Kidney (tissue), 13 donors: ENCODE measurements at regions not wholly inside any gene's neighbourhood (a gene's known extent, or its start where the extent isn't known, plus 50 kb on each side); places are given as distances from the start of the nearest gene placed in this dataset.

Experiments
- DNase-seq, 5 donors: peaks; one replicate each; pipeline ENCODE4 v3.0.0-alpha.2; 2013 to 2020
- FAIRE-seq: peaks from 2 replicates; lab custom pipeline; 2012; peaks lifted over from hg19 to GRCh38; lab: Jason Lieb, UNC
- H3K27ac ChIP-seq, 2 donors: one replicate each; pipeline ENCODE4 v1.7.0; 2013; ENCODE audit warnings: low read depth in 2 of 2, low read length in 2 of 2, inconsistent platforms in 1 of 2
- H3K27me3 ChIP-seq: one replicate; pipeline ENCODE4 v1.7.1; 2013; ENCODE audit warnings: low read length, inconsistent platforms; ENCODE audit not compliant: control insufficient read depth, insufficient read depth
- H3K36me3 ChIP-seq, 3 donors: one replicate each; pipeline versions ENCODE4 v1.7.0 to v1.7.1; 2013; ENCODE audit warnings: low read length in 3 of 3, control low read depth in 1 of 3, inconsistent platforms in 1 of 3; ENCODE audit not compliant: insufficient read depth in 3 of 3, control insufficient read depth in 2 of 3
- H3K4me1 ChIP-seq, 3 donors: one replicate each; pipeline versions ENCODE4 v1.7.0 to v1.7.1; 2013; ENCODE audit warnings: low read length in 3 of 3, inconsistent platforms in 1 of 3, low read depth in 1 of 3; ENCODE audit not compliant: control insufficient read depth in 2 of 3, insufficient read depth in 2 of 3
- H3K4me3 ChIP-seq, 3 donors: one replicate each; pipeline versions ENCODE4 v1.7.0 to v1.8.1; 2013; ENCODE audit warnings: low read length in 3 of 3, control low read depth in 1 of 3, inconsistent platforms in 1 of 3
- H3K9ac ChIP-seq, 3 donors: one replicate each; pipeline versions ENCODE4 v1.7.0 to v1.7.1; 2013; ENCODE audit warnings: low read length in 3 of 3, control low read depth in 1 of 3, inconsistent platforms in 1 of 3
- H3K9me3 ChIP-seq, 3 donors: one replicate each; pipeline versions ENCODE4 v1.7.0 to v1.7.1; 2013; ENCODE audit warnings: low read length in 3 of 3, control low read depth in 1 of 3, inconsistent platforms in 1 of 3; ENCODE audit not compliant: control insufficient read depth in 2 of 3, insufficient read depth in 1 of 3
- intact Hi-C: fragments of 100-400 bp; cut with DNase I; formaldehyde crosslinking; loops from one replicate; pipeline ENCODE4 v1.11.1; 2022
- TF ChIP-seq, protein P1 (sequence below): IDR thresholded peaks from 3 replicates; pipeline ENCODE4 v1.5.1; 2012; ENCODE audit warnings: mild to moderate bottlenecking, moderate library complexity, borderline replicate concordance; ENCODE audit not compliant: insufficient read depth; ENCODE audit errors: extremely low read depth
- donor health status: control.
- donor health status: control.
- donor health status: control.
- donor health status: control.
- donor health status: control.
- donor health status: DM: yes; HTN: yes; CAD: no.
- donor health status: Normal renal cell carcinoma (clear cell type).

DNA sequence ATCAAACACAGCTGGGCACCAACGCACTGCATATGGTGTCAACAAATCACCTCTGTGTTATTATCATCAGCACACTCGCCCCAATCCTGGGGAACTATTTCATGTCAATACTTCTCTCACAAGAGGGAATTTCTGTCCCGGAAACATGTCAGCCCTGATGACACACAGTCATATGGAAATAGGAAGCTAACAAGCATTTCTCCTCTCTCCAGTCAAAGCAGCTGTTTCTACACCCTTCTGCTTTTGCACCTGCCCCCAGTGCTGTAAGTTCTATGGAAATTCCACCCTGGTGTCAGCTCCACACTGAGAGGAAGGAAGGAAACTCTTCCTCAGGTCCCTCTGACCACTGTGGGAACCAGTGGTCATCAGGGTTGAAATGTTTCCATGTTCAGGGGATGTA lies 447.6 kb upstream of the ID2 start:
- DNase-seq (peak in 1 of 5 donors; percentile 15), FAIRE-seq (no peak)
- H3K4me1 ChIP-seq = peaks cover 8 to 12% (median 10%) of the 10 kb centered on the region in 3 donors
- H3K4me3 ChIP-seq = no peak overlapping the region
- H3K36me3 ChIP-seq = no peaks in the 10 kb centered on the region
- no peak overlapping the region for H3K9ac ChIP-seq
- no peaks in the 10 kb centered on the region for H3K27me3 ChIP-seq
- H3K27ac ChIP-seq = no peak overlapping the region
- intact Hi-C loops = no loop called here
- TF ChIP-seq, protein P1, sequence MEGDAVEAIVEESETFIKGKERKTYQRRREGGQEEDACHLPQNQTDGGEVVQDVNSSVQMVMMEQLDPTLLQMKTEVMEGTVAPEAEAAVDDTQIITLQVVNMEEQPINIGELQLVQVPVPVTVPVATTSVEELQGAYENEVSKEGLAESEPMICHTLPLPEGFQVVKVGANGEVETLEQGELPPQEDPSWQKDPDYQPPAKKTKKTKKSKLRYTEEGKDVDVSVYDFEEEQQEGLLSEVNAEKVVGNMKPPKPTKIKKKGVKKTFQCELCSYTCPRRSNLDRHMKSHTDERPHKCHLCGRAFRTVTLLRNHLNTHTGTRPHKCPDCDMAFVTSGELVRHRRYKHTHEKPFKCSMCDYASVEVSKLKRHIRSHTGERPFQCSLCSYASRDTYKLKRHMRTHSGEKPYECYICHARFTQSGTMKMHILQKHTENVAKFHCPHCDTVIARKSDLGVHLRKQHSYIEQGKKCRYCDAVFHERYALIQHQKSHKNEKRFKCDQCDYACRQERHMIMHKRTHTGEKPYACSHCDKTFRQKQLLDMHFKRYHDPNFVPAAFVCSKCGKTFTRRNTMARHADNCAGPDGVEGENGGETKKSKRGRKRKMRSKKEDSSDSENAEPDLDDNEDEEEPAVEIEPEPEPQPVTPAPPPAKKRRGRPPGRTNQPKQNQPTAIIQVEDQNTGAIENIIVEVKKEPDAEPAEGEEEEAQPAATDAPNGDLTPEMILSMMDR = no peak
- H3K9me3 ChIP-seq = no peaks in the 10 kb centered on the region

DNA sequence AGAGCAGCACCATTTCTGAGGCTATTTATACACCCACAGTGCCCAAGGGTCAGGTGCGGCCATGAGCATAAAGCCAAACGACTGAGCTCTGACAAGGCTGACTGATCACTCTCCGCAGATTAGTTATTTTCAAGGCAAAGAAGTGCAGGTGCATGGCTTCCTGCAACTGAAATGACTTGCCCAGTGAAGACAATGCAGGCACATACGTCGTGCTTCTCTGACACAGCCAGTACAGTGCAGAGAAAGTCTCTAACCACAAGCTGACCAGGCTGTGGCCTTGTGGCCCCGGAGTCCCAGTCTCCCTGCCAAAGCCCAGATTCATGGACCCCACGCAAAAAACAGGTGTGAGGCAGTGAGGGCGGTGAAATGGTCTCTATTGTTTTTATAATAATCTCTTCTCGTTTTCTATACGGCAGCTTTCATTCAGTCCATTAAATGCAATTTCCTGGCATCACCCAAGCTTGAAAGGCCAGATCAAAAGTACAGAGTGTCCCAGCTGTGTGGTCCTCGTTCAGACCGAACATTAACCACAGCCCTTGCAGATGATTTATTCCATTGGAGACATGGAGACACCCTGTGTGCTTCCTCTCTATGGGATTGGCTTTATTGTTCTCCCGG lies 447.0 kb upstream of the ID2 start:
- Histone ChIP-seq H3K9ac (no peak overlapping the region), H3K36me3 (no peaks in the 10 kb centered on the region), H3K27ac (no peak overlapping the region), H3K27me3 (no peaks in the 10 kb centered on the region), H3K9me3 (no peaks in the 10 kb centered on the region), H3K4me1 (peaks cover 8 to 12% (median 10%) of the 10 kb centered on the region in 3 donors), H3K4me3 (peak overlapping the region in 1 of 3 donors; percentile 16)
- DNase-seq (peak in 4 of 5 donors; percentile 50 to 86 (median 72)), FAIRE-seq (no peak)
- intact Hi-C loops = no loop called here
- TF ChIP-seq, protein P1 = no peak

DNA sequence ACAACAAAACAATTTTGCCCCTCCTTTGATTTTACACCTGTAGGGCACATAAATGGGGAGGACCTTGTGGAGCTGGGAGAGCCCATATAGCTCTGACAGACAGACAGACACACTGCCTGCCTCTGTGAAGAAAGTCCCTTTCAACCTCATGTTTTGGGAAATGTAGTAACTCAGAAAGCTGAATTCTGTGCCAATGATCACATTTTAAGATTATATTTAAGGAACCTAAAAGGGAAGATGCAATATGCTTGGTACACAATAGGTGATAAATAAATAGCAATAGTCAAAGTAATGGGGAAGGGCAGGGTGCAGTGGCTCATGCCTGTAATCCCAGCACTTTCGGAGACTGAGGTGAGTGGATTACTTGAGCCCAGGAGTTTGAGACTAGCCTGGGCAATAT lies 446.4 kb upstream of the ID2 start:
- H3K9me3 ChIP-seq = no peaks in the 10 kb centered on the region
- FAIRE-seq = no peak
- peaks cover 8 to 12% (median 10%) of the 10 kb centered on the region in 3 donors for H3K4me1 ChIP-seq
- intact Hi-C loops = no loop called here
- H3K27ac ChIP-seq = no peak overlapping the region
- H3K4me3 ChIP-seq = no peak overlapping the region
- no peak overlapping the region for H3K9ac ChIP-seq
- DNase-seq = no peak
- no peaks in the 10 kb centered on the region for H3K36me3 ChIP-seq
- H3K27me3 ChIP-seq = no peaks in the 10 kb centered on the region
- TF ChIP-seq, protein P1 = no peak

DNA sequence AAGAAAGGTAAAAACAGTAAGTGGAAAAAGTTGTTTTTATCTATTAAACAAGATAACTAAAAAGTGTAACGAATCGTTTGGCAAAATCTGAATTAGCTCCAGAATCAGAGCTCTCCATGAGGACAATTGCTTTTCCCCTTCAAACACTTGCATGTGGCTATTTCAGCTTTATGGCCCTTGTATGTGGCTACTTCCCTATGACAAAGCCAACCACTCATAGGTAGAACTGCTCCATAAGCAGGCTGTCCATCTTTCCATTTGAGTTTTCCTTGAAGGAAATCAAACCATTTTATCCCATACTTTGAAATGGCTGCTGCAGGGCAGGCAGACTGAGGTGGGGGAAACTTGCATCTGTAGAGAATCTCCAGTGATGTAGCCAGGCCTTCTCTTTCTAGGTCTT lies 445.5 kb upstream of the ID2 start:
- no peak for FAIRE-seq

More for the DNA sequence above, 445.5 kb upstream of the ID2 start:
- Histone ChIP-seq H3K27ac (no peak overlapping the region), H3K27me3 (no peaks in the 10 kb centered on the region), H3K9ac (no peak overlapping the region), H3K4me3 (no peak overlapping the region), H3K36me3 (no peaks in the 10 kb centered on the region), H3K4me1 (peaks cover 8 to 12% (median 10%) of the 10 kb centered on the region in 3 donors), H3K9me3 (no peaks in the 10 kb centered on the region)
- intact Hi-C loops = no loop called here
- TF ChIP-seq, protein P1 = no peak
- DNase-seq = no peak
